Endothelial cell of umbilical vein (primary cell): ENCODE measurements at regions not wholly inside any gene's neighbourhood (a gene's known extent, or its start where the extent isn't known, plus 50 kb on each side); places are given as distances from the start of the nearest gene placed in this dataset.
"Not testable (repeated sequence)": the region's sequence is repeated elsewhere in the genome, so short reads cannot be mapped to it uniquely, and the experiment has no call there.

Source experiments
- BruUV-seq: library from RNA; stranded (reverse); fragments of 400-500 nt; replicated peaks from 2 replicates; lab custom pipeline; 2021; lab: Mats Ljungman, UMichigan
- CTCF ChIA-PET: fragments of 300-600, 350-600 bp; sonication (Branson Sonifier 250); formaldehyde crosslinking; loops from one replicate; lab custom pipeline; 2021; ENCODE audit warnings: antibody characterized with exemption, inconsistent platforms; lab: Charles Lee
- POLR2A ChIA-PET: fragments of 300-600, 350-600 bp; sonication (Branson Sonifier 250); formaldehyde crosslinking; loops from one replicate; lab custom pipeline; 2021; ENCODE audit warnings: antibody characterized with exemption, inconsistent platforms; lab: Charles Lee
- DNase-seq: peaks from one replicate; pipeline ENCODE4 v3.0.0-alpha.2; 2011; ENCODE audit warnings: low read depth, low spot score
- FAIRE-seq: peaks from 2 replicates; lab custom pipeline; 2011; peaks lifted over from hg19 to GRCh38; lab: Jason Lieb, UNC
- H2AFZ ChIP-seq: 2 replicates; pipeline ENCODE4 v1.6.0; 2012; ENCODE audit warnings: low read depth, low read length, control low read depth, inconsistent platforms
- H3K27ac ChIP-seq: 2 replicates; pipeline ENCODE4 v1.5.1; 2011; ENCODE audit warnings: low read depth, mild to moderate bottlenecking, control low read depth, low read length, moderate library complexity; ENCODE audit not compliant: insufficient read depth
- H3K27me3 ChIP-seq, 2 experiments: 2 replicates each; pipeline versions ENCODE4 v1.6.0 to v1.6.1; 2011; ENCODE audit warnings: low read length in 2 of 2, mixed read lengths in 1 of 2; ENCODE audit not compliant: control insufficient read depth in 2 of 2, insufficient read depth in 2 of 2
- H3K36me3 ChIP-seq, 2 experiments: 2 replicates in 1 of 2; 3 replicates in 1 of 2; pipeline ENCODE4 v1.5.1; 2011; ENCODE audit warnings: low read length in 2 of 2, mild to moderate bottlenecking in 1 of 2, moderate library complexity in 1 of 2; ENCODE audit not compliant: control insufficient read depth in 2 of 2, insufficient read depth in 2 of 2; ENCODE audit errors: extremely low read depth in 1 of 2
- H3K4me1 ChIP-seq: 3 replicates; pipeline ENCODE4 v1.5.1; 2011; ENCODE audit warnings: mild to moderate bottlenecking, low read length; ENCODE audit not compliant: control insufficient read depth, insufficient read depth; ENCODE audit errors: extremely low read depth
- H3K4me2 ChIP-seq: 2 replicates; pipeline ENCODE4 v1.6.1; 2011; ENCODE audit warnings: low read length, control low read depth, mixed read lengths; ENCODE audit not compliant: insufficient read depth
- H3K4me3 ChIP-seq, 3 experiments: fragments of 200-600 bp in 1 of 3; sonication (generic), shearing (Covaris generic) in 1 of 3; replicated peaks in 1 of 3; 2 replicates each; pipeline ENCODE4 v1.5.1; 2011 to 2016; ENCODE audit warnings: control low read depth in 3 of 3, low read length in 3 of 3, mild to moderate bottlenecking in 2 of 3, inconsistent platforms in 1 of 3, low read depth in 1 of 3, moderate library complexity in 1 of 3; ENCODE audit not compliant: insufficient read depth in 1 of 3
- H3K79me2 ChIP-seq: 2 replicates; pipeline ENCODE4 v1.6.0; 2012; ENCODE audit warnings: low read length, inconsistent platforms; ENCODE audit not compliant: control insufficient read depth, insufficient read depth
- H3K9ac ChIP-seq: replicated peaks from 2 replicates; pipeline ENCODE3; 2011; ENCODE audit warnings: low read length, control low read depth; ENCODE audit not compliant: insufficient read depth; ENCODE audit errors: extremely low read depth
- H3K9me1 ChIP-seq: replicated peaks from 3 replicates; pipeline ENCODE4 v1.6.0; 2011; ENCODE audit warnings: mild to moderate bottlenecking, low read length; ENCODE audit not compliant: control insufficient read depth, insufficient read depth; ENCODE audit errors: extremely low read depth
- H3K9me3 ChIP-seq: replicated peaks from 2 replicates; pipeline ENCODE4 v1.5.1; 2012; ENCODE audit warnings: low read length, inconsistent platforms; ENCODE audit not compliant: control insufficient read depth, insufficient read depth
- H4K20me1 ChIP-seq: replicated peaks from 2 replicates; pipeline ENCODE3; 2011; ENCODE audit warnings: mild to moderate bottlenecking, low read length; ENCODE audit not compliant: control insufficient read depth, insufficient read depth; ENCODE audit errors: extremely low read depth
- dilution Hi-C: fragments of 300-500 bp; cut with MboI; formaldehyde crosslinking; loops from one replicate; pipeline ENCODE4 v1.15.0; 2019; ENCODE audit warnings: low sequenced_read_pairs; ENCODE audit not compliant: extremely low pct_ligation_motif_present
- intact Hi-C: fragments of 100-400 bp; cut with micrococcal nuclease; formaldehyde crosslinking; loops from one replicate; pipeline ENCODE4 v1.10.0; 2022

- POLR2A ChIA-PET, CTCF ChIA-PET, H3K27ac ChIP-seq, H3K79me2 ChIP-seq, DNase-seq, H3K27me3 ChIP-seq, H2AFZ ChIP-seq, FAIRE-seq, dilution Hi-C loops, H3K4me1 ChIP-seq, H3K36me3 ChIP-seq, intact Hi-C loops, H3K9me1 ChIP-seq, BruUV-seq, H3K4me2 ChIP-seq, H3K4me3 ChIP-seq, H4K20me1 ChIP-seq, H3K9ac ChIP-seq, H3K9me3 ChIP-seq: not testable (repeated sequence)
These were observed 184.5 kb upstream of the IRF2BP2 start for GRCh38 chr1:234794452-234794851.

GRCh38 chr1:234793924-234794323, 183.9 kb upstream of the IRF2BP2 start:
- H3K4me2 ChIP-seq, H3K9ac ChIP-seq, H3K9me3 ChIP-seq, H3K27me3 ChIP-seq, CTCF ChIA-PET, H2AFZ ChIP-seq, FAIRE-seq, H3K27ac ChIP-seq, H3K36me3 ChIP-seq, H3K4me1 ChIP-seq, dilution Hi-C loops, DNase-seq, H3K9me1 ChIP-seq, H3K79me2 ChIP-seq, intact Hi-C loops, H3K4me3 ChIP-seq, BruUV-seq, H4K20me1 ChIP-seq, POLR2A ChIA-PET: not testable (repeated sequence)

GRCh38 chr1:234792221-234792864, 182.4 kb upstream of the IRF2BP2 start:
- BruUV-seq, dilution Hi-C loops, H3K9ac ChIP-seq, FAIRE-seq, intact Hi-C loops, H3K4me3 ChIP-seq, H2AFZ ChIP-seq, H3K4me2 ChIP-seq, H3K27ac ChIP-seq, H3K36me3 ChIP-seq, H3K79me2 ChIP-seq, H3K4me1 ChIP-seq, DNase-seq, POLR2A ChIA-PET, H4K20me1 ChIP-seq, CTCF ChIA-PET, H3K9me1 ChIP-seq, H3K27me3 ChIP-seq, H3K9me3 ChIP-seq: not testable (repeated sequence)

GRCh38 chr1:234791615-234792014, 181.6 kb upstream of the IRF2BP2 start:
- intact Hi-C loops, FAIRE-seq, H3K4me1 ChIP-seq: not testable (repeated sequence)

More at GRCh38 chr1:234791615-234792014, 181.6 kb upstream of the IRF2BP2 start:
- H2AFZ ChIP-seq, dilution Hi-C loops, H3K36me3 ChIP-seq, CTCF ChIA-PET, H3K9me1 ChIP-seq, H3K4me3 ChIP-seq, H4K20me1 ChIP-seq, POLR2A ChIA-PET, H3K27me3 ChIP-seq, DNase-seq, BruUV-seq, H3K9me3 ChIP-seq, H3K27ac ChIP-seq, H3K9ac ChIP-seq, H3K79me2 ChIP-seq, H3K4me2 ChIP-seq: not testable (repeated sequence)
